ENCODE measurements at regions not wholly inside any gene's neighbourhood (a gene's known extent, or its start where the extent isn't known, plus 50 kb on each side); places are given as distances from the start of the nearest gene placed in this dataset.
A peak's percentile ranks its signal among the peaks of the same experiment; 100 is the strongest.

DNA sequence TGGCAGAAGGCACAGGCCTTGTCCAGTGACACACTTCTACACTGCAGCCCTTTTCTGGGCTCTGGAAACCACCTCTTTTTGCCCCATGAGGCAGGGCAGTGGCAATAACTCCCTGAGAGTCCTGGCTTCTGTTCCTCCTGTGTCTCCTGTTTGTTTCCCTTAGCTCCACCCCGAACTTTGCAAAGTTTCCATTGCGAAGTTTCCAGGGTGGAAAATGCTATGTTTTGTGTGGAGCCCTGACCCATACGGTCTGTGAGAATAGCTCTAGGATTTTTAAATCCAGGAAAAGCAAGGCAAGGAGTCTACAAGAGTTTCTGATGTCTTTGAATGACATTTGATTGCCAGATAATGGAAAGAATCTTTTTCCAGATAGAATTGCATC, 92.2 kb upstream of the AKR1E2 start:
- peak overlapping the region; percentile 76 for H3K27ac ChIP-seq
- no peak for DNase-seq (ENCODE audit: low read depth, low spot score)

- DNase-seq (ENCODE audit: low read depth, low spot score) = peak; percentile 95
- peak overlapping the region; percentile 76 for H3K27ac ChIP-seq
Measured at GRCh38 chr10:4733150-4733842, 92.7 kb upstream of the AKR1E2 start.

DNA sequence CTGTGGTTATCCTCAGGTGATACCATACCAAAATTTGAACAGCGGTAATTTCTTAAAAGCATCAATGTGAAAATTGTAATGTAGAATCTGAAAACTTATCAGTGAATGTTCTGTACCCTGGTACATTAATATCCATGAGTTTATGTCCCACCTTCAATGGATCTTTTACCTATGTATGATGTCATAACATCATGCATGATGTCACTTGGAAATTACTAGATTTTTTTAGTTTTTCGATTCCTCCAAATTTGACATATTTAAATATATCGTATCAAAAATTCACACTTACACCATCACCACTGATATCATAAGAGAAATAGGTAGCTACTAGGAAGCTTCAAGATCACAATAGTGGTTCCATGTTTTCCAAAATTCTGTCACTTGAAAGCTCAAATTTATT, 95.0 kb upstream of the AKR1E2 start:
- no peak for DNase-seq (ENCODE audit: low read depth, low spot score)
- no peak overlapping the region for H3K27ac ChIP-seq

- peak; percentile 69 for DNase-seq (ENCODE audit: low read depth, low spot score)
- H3K27ac ChIP-seq = peak overlapping the region; percentile 93
Measured at GRCh38 chr10:4725917-4726606, 99.9 kb upstream of the AKR1E2 start.

DNA sequence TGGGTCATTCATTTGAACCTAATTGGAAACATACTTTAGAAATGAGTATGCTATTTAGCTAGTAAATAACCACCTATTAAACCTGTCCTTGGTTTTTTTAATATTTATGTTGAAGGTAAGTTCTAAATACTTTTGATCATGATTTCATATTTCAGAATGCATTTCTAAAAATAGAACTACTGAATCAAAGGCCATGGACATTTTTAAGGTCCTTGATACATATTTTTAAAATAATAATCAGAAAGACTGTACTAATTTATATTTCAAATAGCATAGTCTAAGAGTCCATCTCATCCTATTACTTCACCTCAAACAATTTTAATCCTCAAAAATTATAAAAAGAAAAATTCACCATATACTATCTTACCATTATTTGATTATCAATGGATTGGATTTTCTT, 102.1 kb upstream of the AKR1E2 start:
- H3K27ac ChIP-seq = peak overlapping the region; percentile 31
- DNase-seq (ENCODE audit: low read depth, low spot score) = no peak

GRCh38 chr10:4721999-4722753, 103.8 kb upstream of the AKR1E2 start:
- H3K27ac ChIP-seq = peak overlapping the region; percentile 31
- DNase-seq (ENCODE audit: low read depth, low spot score) = peak; percentile 92

DNA sequence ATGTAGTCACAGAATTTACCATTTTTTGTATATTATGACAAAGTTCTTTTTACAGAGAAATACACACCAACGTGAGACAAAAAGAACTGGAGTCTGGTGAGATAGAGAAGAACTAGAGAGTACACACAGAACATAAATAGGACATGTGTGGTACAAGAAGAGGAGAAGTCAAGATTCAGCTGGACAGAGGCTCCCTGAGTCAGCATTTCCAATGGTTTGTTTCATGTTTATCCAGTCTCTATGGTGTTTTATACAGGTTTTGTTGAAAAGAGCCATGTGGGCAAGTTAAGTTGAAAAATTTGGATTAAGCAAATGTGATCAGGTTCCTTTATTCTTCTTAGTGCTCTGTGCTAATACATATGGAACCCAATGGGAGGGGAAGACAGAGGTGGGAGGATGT, 105.5 kb upstream of the AKR1E2 start:
- no peak for DNase-seq (ENCODE audit: low read depth, low spot score)
- H3K27ac ChIP-seq = no peak overlapping the region

- H3K27ac ChIP-seq = no peak overlapping the region
- DNase-seq (ENCODE audit: low read depth, low spot score) = no peak
Measured at GRCh38 chr10:4719671-4720070, 106.3 kb upstream of the AKR1E2 start.

DNA sequence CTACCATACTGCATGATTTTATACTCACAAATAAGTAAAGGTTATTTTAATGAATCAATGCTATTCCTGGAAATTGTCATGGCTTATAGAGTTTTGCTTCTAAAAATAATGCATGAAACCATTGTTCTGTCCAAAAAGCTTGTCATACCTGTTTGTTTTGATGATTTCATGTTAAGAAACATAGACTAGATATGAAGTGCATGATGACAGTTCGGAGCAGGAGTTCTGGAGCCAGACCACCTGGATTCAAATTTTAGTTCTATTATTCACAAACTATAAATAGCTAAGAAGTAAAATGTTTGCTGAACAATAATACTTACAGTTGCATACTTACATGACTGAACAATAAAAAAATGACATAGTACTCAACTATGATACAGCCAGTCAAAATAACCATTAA, 107.0 kb upstream of the AKR1E2 start:
- H3K27ac ChIP-seq = no peak overlapping the region
- no peak for DNase-seq (ENCODE audit: low read depth, low spot score)

- H3K27ac ChIP-seq = no peak overlapping the region
- DNase-seq (ENCODE audit: low read depth, low spot score) = no peak
Measured at GRCh38 chr10:4718544-4718943, 107.5 kb upstream of the AKR1E2 start.

- no peak overlapping the region for H3K27ac ChIP-seq
- DNase-seq (ENCODE audit: low read depth, low spot score) = no peak
Measured at GRCh38 chr10:4717670-4718069, 108.3 kb upstream of the AKR1E2 start.

DNA sequence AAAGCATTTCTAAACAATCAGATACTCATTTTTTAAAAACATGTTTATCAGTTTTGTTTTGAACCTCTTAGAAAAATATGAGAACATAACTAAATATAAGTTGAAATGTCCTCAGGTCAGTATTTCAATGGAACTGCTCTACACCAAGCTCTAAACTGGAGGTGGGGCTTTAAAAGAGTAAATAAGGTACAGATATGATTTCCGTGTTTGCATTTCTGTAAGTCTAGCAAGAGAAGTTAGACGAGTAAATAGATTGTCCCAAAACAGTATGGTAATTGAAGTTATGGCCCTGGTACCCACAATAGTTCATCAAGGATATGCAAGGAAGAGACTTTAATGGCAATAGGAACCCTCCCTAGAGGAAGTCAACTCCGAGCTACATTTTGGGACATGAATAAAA, 115.1 kb upstream of the AKR1E2 start:
- no peak for DNase-seq (ENCODE audit: low read depth, low spot score)
- no peak overlapping the region for H3K27ac ChIP-seq

- no peak for DNase-seq (ENCODE audit: low read depth, low spot score)
- H3K27ac ChIP-seq = no peak overlapping the region
Measured at GRCh38 chr10:4708123-4708759, 117.8 kb upstream of the AKR1E2 start.

DNA sequence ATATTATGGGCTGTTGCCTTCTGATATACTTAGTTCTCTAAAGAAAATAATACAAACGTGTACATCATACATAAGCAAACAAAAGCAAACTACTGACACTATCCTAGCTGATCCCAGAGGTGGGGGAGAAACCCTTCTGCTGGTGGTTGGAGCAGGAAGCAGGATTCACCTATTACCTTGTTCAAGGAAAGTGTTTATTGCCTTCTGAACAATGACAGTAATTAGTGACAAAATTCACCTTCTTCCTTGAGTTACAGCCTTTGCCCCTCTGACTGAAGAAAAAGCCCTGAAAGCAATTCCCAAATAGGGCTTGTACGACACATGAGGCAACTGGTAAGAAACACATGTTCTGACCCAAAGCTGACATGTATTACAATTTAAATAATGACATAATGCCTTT, 118.8 kb upstream of the AKR1E2 start:
- no peak for DNase-seq (ENCODE audit: low read depth, low spot score)

DNA sequence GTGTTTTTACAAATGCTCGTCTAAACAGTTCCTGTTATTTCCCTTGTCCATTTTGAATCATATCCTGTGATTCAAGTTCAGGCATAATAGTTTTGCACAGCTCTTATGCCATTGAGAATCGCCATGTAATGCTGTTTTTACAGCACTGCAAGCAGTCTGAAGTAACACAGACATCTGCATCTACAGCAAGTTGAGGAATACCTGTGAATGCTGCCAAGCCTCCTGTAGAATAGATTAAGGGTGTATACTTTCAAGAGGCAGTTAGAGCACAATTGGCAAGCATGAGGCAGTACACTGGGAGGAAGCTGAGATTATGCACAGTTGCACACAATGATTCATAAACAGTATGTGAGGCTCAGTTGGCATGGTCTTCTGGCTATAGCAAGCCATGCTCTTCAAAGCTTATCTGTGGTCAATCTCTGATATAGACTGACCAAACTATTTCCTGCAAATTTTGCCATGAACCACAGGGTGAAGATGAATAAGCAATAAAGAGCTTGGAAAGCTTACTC, 121.9 kb upstream of the AKR1E2 start:
- DNase-seq (ENCODE audit: low read depth, low spot score) = peak; percentile 99
- H3K27ac ChIP-seq = peak overlapping the region; percentile 98

More for the DNA sequence above, 118.8 kb upstream of the AKR1E2 start:
- H3K27ac ChIP-seq = no peak overlapping the region

DNA sequence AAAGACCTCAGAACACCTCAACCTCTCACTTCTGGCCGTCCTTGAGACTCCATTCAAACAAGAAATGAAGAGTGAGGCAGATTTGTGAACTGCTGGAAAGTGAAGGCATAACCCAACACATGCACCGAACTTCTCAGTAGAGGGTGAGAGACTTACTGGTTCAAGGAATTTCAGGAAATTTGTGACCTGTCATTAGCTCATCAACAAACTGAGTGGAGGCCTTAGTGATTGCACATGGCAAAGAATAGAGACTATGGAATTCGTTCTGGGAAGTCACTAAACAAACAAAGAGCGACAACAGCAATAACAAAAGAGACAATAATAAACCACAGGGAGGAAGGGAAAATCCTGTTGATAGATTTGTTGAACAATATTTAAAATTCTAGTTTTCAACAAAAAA, 125.0 kb upstream of the AKR1E2 start:
- DNase-seq (ENCODE audit: low read depth, low spot score) = no peak
- no peak overlapping the region for H3K27ac ChIP-seq

DNA sequence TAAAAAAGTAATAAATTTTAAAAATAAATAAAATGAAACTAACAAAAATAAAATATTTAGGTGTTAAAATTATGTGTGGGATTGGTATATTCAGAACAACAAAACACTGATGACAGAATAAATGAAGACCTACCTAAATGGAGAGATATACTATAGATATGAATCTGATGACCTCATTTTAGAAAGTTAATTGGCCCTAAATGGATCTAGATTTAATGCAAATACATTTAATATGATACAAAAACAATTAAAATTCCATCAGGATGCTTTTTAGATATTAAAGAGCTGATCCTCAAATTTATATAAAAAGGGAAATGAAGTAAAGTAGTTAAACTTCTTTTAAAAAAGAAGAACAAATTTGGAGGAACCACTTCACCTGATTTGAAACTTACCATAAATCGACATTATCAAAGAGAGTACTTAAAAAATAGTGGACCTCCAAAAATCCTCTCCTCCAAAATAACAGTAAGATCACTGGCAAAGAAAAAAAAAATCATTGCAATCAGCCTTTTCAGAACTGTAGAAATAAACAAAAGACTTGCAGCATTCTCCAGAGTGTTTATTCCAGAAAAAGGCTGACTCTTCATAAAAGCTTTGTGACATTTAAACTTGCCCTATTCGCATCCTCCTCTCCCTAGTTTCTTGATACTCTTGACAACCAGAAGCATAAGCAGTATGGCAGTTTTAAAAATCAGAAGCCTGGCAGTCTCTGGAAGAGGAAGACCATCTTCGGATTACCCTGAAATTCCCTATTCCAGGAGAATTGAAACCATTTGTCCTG, 125.9 kb upstream of the AKR1E2 start:
- H3K27ac ChIP-seq = no peak overlapping the region
- no peak for DNase-seq (ENCODE audit: low read depth, low spot score)

GRCh38 chr10:4698075-4698474, 127.9 kb upstream of the AKR1E2 start:
- H3K27ac ChIP-seq = no peak overlapping the region
- DNase-seq (ENCODE audit: low read depth, low spot score) = no peak

DNA sequence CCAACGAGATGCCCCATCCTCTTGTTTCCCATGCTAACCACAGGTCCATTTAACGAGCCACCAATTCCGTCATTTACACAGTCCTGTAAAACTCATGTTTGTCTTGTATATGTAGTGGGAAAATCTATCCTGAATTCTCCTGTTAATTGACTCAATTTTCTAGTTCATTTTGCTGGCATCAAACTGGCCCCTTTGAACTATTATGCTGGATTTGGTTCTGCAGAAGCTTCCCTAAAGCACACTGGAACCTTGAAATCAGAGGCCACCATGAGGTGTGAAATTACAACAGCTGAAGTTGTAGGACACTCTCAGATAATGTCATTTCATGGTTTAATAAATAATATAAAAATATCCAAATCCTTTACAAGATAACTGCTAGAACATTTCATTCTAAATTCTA, 129.8 kb upstream of the AKR1E2 start:
- no peak for DNase-seq (ENCODE audit: low read depth, low spot score)
- H3K27ac ChIP-seq = no peak overlapping the region

GRCh38 chr10:4693967-4694366, 132.0 kb upstream of the AKR1E2 start:
- no peak overlapping the region for H3K27ac ChIP-seq
- no peak for DNase-seq (ENCODE audit: low read depth, low spot score)

Measured in epithelial cell of prostate (primary cell).